GM12878 (cell line): ENCODE measurements at regions not wholly inside any gene's neighbourhood (a gene's known extent, or its start where the extent isn't known, plus 50 kb on each side); places are given as distances from the start of the nearest gene placed in this dataset.

Source experiments
- ATAC-seq: fragments of 200-7000 bp; cut with Tn5 transposase; 3 replicates; pipeline ENCODE4 v1.9.1; 2020; ENCODE audit warnings: mild to moderate bottlenecking, moderate library complexity
- BruUV-seq: library from RNA; stranded (reverse); fragments of 400-500 nt; replicated peaks from 2 replicates; lab custom pipeline; 2021; lab: Mats Ljungman, UMichigan
- CTCF ChIA-PET: fragments of 300-600 bp; sonication (Branson Sonifier 250); formaldehyde crosslinking; extraction: SDS; loops from one replicate; lab custom pipeline; 2021; ENCODE audit warnings: inconsistent platforms; lab: Yijun Ruan, JAX
- POLR2A ChIA-PET: fragments of 350-600 bp; formaldehyde crosslinking; extraction: SDS; loops from one replicate; lab custom pipeline; 2021; ENCODE audit warnings: inconsistent platforms; lab: Charles Lee
- RAD21 ChIA-PET: fragments of 300-600 bp; sonication (Branson Sonifier 250); formaldehyde crosslinking; loops from one replicate; lab custom pipeline; 2023; ENCODE audit warnings: antibody characterized with exemption; ENCODE audit not compliant: unreplicated experiment; lab: Charles Lee
- SMC1A ChIA-PET: fragments of 300-600 bp; sonication (Branson Sonifier 250); formaldehyde crosslinking; loops from one replicate; lab custom pipeline; 2023; ENCODE audit not compliant: unreplicated experiment, uncharacterized antibody; lab: Charles Lee
- DNase-seq: peaks from one replicate; pipeline ENCODE4 v3.0.0-alpha.2; 2011; ENCODE audit warnings: low read depth, low spot score
- FAIRE-seq: peaks from 3 replicates; lab custom pipeline; 2011; peaks lifted over from hg19 to GRCh38; lab: Jason Lieb, UNC
- H2AFZ ChIP-seq: 2 replicates; pipeline ENCODE4 v1.6.0; 2011; ENCODE audit warnings: low read depth, low read length, control low read depth; ENCODE audit not compliant: control insufficient read depth
- H3K27ac ChIP-seq: 2 replicates; pipeline ENCODE4 v1.5.1; 2011; ENCODE audit warnings: control low read depth; ENCODE audit not compliant: control insufficient read depth, insufficient read depth
- H3K27me3 ChIP-seq, 2 experiments: replicated peaks in 1 of 2; 2 replicates each; pipeline versions ENCODE4 v1.6.0 to v1.6.1; 2011; ENCODE audit warnings: low read length in 1 of 2; ENCODE audit not compliant: control insufficient read depth in 2 of 2, insufficient read depth in 2 of 2
- H3K36me3 ChIP-seq, 2 experiments: 2 replicates each; pipeline ENCODE4 v1.5.1; 2011; ENCODE audit warnings: low read length in 1 of 2; ENCODE audit not compliant: control insufficient read depth in 2 of 2, insufficient read depth in 2 of 2
- H3K4me1 ChIP-seq: 2 replicates; pipeline ENCODE4 v1.6.1; 2011; ENCODE audit warnings: mild to moderate bottlenecking, low read length, moderate library complexity, mixed read lengths; ENCODE audit not compliant: control insufficient read depth, insufficient read depth
- H3K4me2 ChIP-seq: 2 replicates; pipeline ENCODE4 v1.6.0; 2011; ENCODE audit warnings: control low read depth; ENCODE audit not compliant: control insufficient read depth, insufficient read depth
- H3K4me3 ChIP-seq: fragments of 200-600 bp; sonication (generic); 2 replicates; pipeline ENCODE4 v1.5.1; 2016
- H3K79me2 ChIP-seq: 2 replicates; pipeline ENCODE4 v1.6.0; 2011; ENCODE audit warnings: low read length; ENCODE audit not compliant: control insufficient read depth, insufficient read depth
- H3K9ac ChIP-seq: 2 replicates; pipeline ENCODE4 v1.8.0; 2011; ENCODE audit warnings: low read length, control low read depth, mixed read lengths; ENCODE audit not compliant: control insufficient read depth, insufficient read depth
- H3K9me3 ChIP-seq: replicated peaks from 3 replicates; pipeline ENCODE4 v1.5.1; 2011; ENCODE audit warnings: mild to moderate bottlenecking, low read length; ENCODE audit not compliant: control insufficient read depth, insufficient read depth
- H4K20me1 ChIP-seq: 2 replicates; pipeline ENCODE4 v1.6.0; 2011; ENCODE audit not compliant: control insufficient read depth, insufficient read depth
- HCFC1 ChIP-seq: fragments of 150-350 bp; IDR thresholded peaks from 2 replicates; pipeline ENCODE4 v1.6.1; 2014; ENCODE audit warnings: low read length
- LARP7 ChIP-seq: fragments of 450-650 bp; IDR thresholded peaks from 2 replicates; pipeline ENCODE4 v1.6.1; 2017; ENCODE audit warnings: mild to moderate bottlenecking
- MTA2 ChIP-seq: fragments of 450-650 bp; IDR thresholded peaks from 2 replicates; pipeline ENCODE4 v1.6.1; 2016; ENCODE audit warnings: low read depth, mild to moderate bottlenecking, moderate library complexity
- SKIL ChIP-seq: fragments of 450-650 bp; IDR thresholded peaks from 2 replicates; pipeline ENCODE4 v1.6.1; 2017; ENCODE audit warnings: mild to moderate bottlenecking, low read depth, inconsistent platforms; ENCODE audit not compliant: poor library complexity, severe bottlenecking
- ZNF687 ChIP-seq: fragments of 450-650 bp; IDR thresholded peaks from 2 replicates; pipeline ENCODE4 v1.6.1; 2017; ENCODE audit warnings: mild to moderate bottlenecking, moderate library complexity
- in situ Hi-C: fragments of 300-500 bp; cut with MboI; formaldehyde crosslinking; loops from 9 replicates; pipeline ENCODE4 v1.14.3; 2018; ENCODE audit warnings: mixed read lengths
- intact Hi-C: fragments of 100-400 bp; cut with micrococcal nuclease; formaldehyde crosslinking; loops from one replicate; pipeline ENCODE4 v1.14.2; 2022; ENCODE audit not compliant: unreplicated experiment

- FAIRE-seq (no peak), ATAC-seq (no peak), DNase-seq (no peak)
- ChIA-PET POLR2A (no interaction called here), CTCF (no interaction called here), RAD21 (no interaction called here), SMC1A (no interaction called here)
- no peak for TF ChIP-seq MTA2
- TF ChIP-seq ZNF687, result no peak
- TF ChIP-seq HCFC1, result no peak
- no peak for TF ChIP-seq SKIL
- TF ChIP-seq LARP7, result no peak
- no peaks in the 10 kb centered on the region for H3K36me3 ChIP-seq
- in situ Hi-C loops, result no loop called here
- H3K27me3 ChIP-seq, result no peaks in the 10 kb centered on the region
- no peak overlapping the region for H3K4me2 ChIP-seq
- H2AFZ ChIP-seq, result no peak overlapping the region
- no peaks in the 10 kb centered on the region for H3K79me2 ChIP-seq
- no TSS peak for BruUV-seq
- no peak overlapping the region for H3K4me3 ChIP-seq
- no peak overlapping the region for H3K9ac ChIP-seq
- no peaks in the 10 kb centered on the region for H3K4me1 ChIP-seq
- no peak overlapping the region for H3K27ac ChIP-seq
- intact Hi-C loops, result no loop called here
- H4K20me1 ChIP-seq, result no peaks in the 10 kb centered on the region
- H3K9me3 ChIP-seq, result no peaks in the 10 kb centered on the region
These were observed 322.4 kb upstream of the DCN start for GRCh38 chr12:91505006-91505405.
